ENCODE measurements at regions not wholly inside any gene's neighbourhood (a gene's known extent, or its start where the extent isn't known, plus 50 kb on each side); places are given as distances from the start of the nearest gene placed in this dataset.

- CTCF ChIA-PET = no interaction called here
- POLR2A ChIA-PET = no interaction called here
- H3K79me2 ChIP-seq (ENCODE audit: insufficient read depth, low read length) = no peaks in the 10 kb centered on the region
- BruUV-seq (replicated peaks) = no TSS peak
- H3K9me3 ChIP-seq (ENCODE audit: control insufficient read depth in 1 of 2, insufficient read depth in 1 of 2, low read depth in 1 of 2, low read length in 2 of 2) = no peaks in the 10 kb centered on the region
- no peak overlapping the region for H2AFZ ChIP-seq (ENCODE audit: low read depth, low read length, poor library complexity, severe bottlenecking)
- H3K27me3 ChIP-seq (ENCODE audit: insufficient read depth, low read length) = no peaks in the 10 kb centered on the region
- TF ChIP-seq EZH2 (IDR thresholded peaks at IDR 0.05) = no peak
- no peak for TF ChIP-seq SIN3A (IDR thresholded peaks at IDR 0.05; ENCODE audit: low read depth)
- TF ChIP-seq ELF1 (IDR thresholded peaks at IDR 0.05; ENCODE audit: borderline replicate concordance, low read depth) = no peak
- intact Hi-C loops (cut with micrococcal nuclease) = no loop called here
- H4K20me1 ChIP-seq (ENCODE audit: insufficient read depth) = no peaks in the 10 kb centered on the region
- H3K4me2 ChIP-seq (ENCODE audit: low read length) = no peak overlapping the region
- H3K4me1 ChIP-seq (ENCODE audit: control insufficient read depth in 1 of 2, insufficient read depth in 2 of 2, low read length in 2 of 2) = no peaks in the 10 kb centered on the region
- H3K9ac ChIP-seq (ENCODE audit: low read length) = no peak overlapping the region
- no peaks in the 10 kb centered on the region for H3K9me2 ChIP-seq (ENCODE audit: insufficient read depth)
- no peak overlapping the region for H3K4me3 ChIP-seq (replicated peaks in 1 of 2; ENCODE audit: low read depth in 1 of 2, low read length in 2 of 2)
- DNase-seq (ENCODE audit: low read depth, low spot score) (no peak), ATAC-seq (no peak)
- H3K36me3 ChIP-seq (ENCODE audit: control insufficient read depth in 1 of 2, insufficient read depth in 2 of 2, low read length in 2 of 2) = no peaks in the 10 kb centered on the region
- RAD21 ChIA-PET (ENCODE audit: low non-redundant PET in 1 of 2, low total read pairs in 2 of 2, uncharacterized antibody in 2 of 2, unreplicated experiment in 2 of 2) = no interaction called here
- H3K27ac ChIP-seq (ENCODE audit: low read depth, low read length) = no peak overlapping the region
These were observed 1545.1 kb upstream of the PCDH20 start for GRCh38 chr13:62960723-62961122.

- DNase-seq (ENCODE audit: low read depth, low spot score) (no peak), ATAC-seq (no peak)
- no TSS peak for BruUV-seq (replicated peaks)
- Histone ChIP-seq H3K27ac (ENCODE audit: low read depth, low read length) (no peak overlapping the region), H3K4me2 (ENCODE audit: low read length) (no peak overlapping the region), H3K4me1 (ENCODE audit: control insufficient read depth in 1 of 2, insufficient read depth in 2 of 2, low read length in 2 of 2) (no peaks in the 10 kb centered on the region), H3K9me2 (ENCODE audit: insufficient read depth) (no peaks in the 10 kb centered on the region), H3K4me3 (replicated peaks in 1 of 2; ENCODE audit: low read depth in 1 of 2, low read length in 2 of 2) (no peak overlapping the region), H3K9ac (ENCODE audit: low read length) (no peak overlapping the region), H4K20me1 (ENCODE audit: insufficient read depth) (no peaks in the 10 kb centered on the region), H2AFZ (ENCODE audit: low read depth, low read length, poor library complexity, severe bottlenecking) (no peak overlapping the region), H3K36me3 (ENCODE audit: control insufficient read depth in 1 of 2, insufficient read depth in 2 of 2, low read length in 2 of 2) (no peaks in the 10 kb centered on the region), H3K9me3 (ENCODE audit: control insufficient read depth in 1 of 2, insufficient read depth in 1 of 2, low read depth in 1 of 2, low read length in 2 of 2) (no peaks in the 10 kb centered on the region), H3K27me3 (ENCODE audit: insufficient read depth, low read length) (no peaks in the 10 kb centered on the region), H3K79me2 (ENCODE audit: insufficient read depth, low read length) (no peaks in the 10 kb centered on the region)
- RAD21 ChIA-PET (ENCODE audit: low non-redundant PET in 1 of 2, low total read pairs in 2 of 2, uncharacterized antibody in 2 of 2, unreplicated experiment in 2 of 2) = no interaction called here
- CTCF ChIA-PET = no interaction called here
- POLR2A ChIA-PET = no interaction called here
- intact Hi-C loops (cut with micrococcal nuclease) = no loop called here
- TF ChIP-seq, protein P1, sequence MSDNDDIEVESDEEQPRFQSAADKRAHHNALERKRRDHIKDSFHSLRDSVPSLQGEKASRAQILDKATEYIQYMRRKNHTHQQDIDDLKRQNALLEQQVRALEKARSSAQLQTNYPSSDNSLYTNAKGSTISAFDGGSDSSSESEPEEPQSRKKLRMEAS (IDR thresholded peaks at IDR 0.05) = no peak
- TF ChIP-seq POLR2A (IDR thresholded peaks at IDR 0.05; ENCODE audit: borderline replicate concordance, extremely low read depth, insufficient read depth, insufficient read length) (no peak), ATF3 (IDR thresholded peaks at IDR 0.05) (no peak), JUND (IDR thresholded peaks at IDR 0.05) (no peak), EZH2phosphoT487 (IDR thresholded peaks at IDR 0.05; ENCODE audit: borderline replicate concordance) (no peak), SP1 (IDR thresholded peaks at IDR 0.05; ENCODE audit: low read depth) (no peak), TCF7L2 (IDR thresholded peaks at IDR 0.05; ENCODE audit: borderline replicate concordance, extremely low read depth, insufficient read depth, insufficient read length) (no peak), CBX3 (IDR thresholded peaks at IDR 0.05; ENCODE audit: low read depth) (no peak), ELF1 (IDR thresholded peaks at IDR 0.05; ENCODE audit: borderline replicate concordance, low read depth) (no peak)
- TF ChIP-seq, protein P2, sequence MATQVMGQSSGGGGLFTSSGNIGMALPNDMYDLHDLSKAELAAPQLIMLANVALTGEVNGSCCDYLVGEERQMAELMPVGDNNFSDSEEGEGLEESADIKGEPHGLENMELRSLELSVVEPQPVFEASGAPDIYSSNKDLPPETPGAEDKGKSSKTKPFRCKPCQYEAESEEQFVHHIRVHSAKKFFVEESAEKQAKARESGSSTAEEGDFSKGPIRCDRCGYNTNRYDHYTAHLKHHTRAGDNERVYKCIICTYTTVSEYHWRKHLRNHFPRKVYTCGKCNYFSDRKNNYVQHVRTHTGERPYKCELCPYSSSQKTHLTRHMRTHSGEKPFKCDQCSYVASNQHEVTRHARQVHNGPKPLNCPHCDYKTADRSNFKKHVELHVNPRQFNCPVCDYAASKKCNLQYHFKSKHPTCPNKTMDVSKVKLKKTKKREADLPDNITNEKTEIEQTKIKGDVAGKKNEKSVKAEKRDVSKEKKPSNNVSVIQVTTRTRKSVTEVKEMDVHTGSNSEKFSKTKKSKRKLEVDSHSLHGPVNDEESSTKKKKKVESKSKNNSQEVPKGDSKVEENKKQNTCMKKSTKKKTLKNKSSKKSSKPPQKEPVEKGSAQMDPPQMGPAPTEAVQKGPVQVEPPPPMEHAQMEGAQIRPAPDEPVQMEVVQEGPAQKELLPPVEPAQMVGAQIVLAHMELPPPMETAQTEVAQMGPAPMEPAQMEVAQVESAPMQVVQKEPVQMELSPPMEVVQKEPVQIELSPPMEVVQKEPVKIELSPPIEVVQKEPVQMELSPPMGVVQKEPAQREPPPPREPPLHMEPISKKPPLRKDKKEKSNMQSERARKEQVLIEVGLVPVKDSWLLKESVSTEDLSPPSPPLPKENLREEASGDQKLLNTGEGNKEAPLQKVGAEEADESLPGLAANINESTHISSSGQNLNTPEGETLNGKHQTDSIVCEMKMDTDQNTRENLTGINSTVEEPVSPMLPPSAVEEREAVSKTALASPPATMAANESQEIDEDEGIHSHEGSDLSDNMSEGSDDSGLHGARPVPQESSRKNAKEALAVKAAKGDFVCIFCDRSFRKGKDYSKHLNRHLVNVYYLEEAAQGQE (IDR thresholded peaks at IDR 0.05; ENCODE audit: low read depth) = no peak
These were observed 1518.2 kb upstream of the PCDH20 start for GRCh38 chr13:62933809-62934208.

All from HCT116 (cell line).